ENCODE measurements at regions not wholly inside any gene's neighbourhood (a gene's known extent, or its start where the extent isn't known, plus 50 kb on each side); places are given as distances from the start of the nearest gene placed in this dataset.

DNA sequence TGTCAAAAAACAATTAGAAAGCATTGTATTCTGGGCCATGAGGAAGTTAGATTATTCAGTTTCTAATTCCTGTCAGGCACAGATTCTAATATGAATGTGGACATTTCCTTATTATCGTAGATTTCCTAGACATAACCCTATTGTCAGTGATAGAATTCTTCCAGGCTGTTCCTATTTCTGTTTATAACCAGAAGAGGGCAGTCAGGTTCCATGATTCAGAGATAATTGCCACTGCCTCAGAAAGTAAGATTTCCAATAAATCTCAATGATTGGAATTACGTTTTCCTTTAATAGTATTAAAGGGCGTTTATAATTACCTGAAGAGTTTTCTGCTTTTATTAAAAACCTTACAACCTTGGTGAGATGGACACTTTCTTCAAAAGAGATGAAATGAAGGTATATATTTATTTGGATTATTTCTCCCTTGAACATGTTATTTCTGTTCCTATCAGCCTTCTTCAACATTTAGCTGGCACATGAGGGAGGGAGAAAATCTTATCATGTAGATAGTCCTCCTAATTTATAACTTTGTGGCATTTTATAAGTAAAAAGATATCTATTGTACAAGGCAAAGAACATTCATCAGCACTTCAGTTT lies 439.2 kb downstream of the MCTP2 start:
- DNase-seq (ENCODE audit: low spot score) = peak; percentile 57
- in situ Hi-C loops (cut with HindIII; ENCODE audit: low sequenced_read_pairs) = no loop called here

DNA sequence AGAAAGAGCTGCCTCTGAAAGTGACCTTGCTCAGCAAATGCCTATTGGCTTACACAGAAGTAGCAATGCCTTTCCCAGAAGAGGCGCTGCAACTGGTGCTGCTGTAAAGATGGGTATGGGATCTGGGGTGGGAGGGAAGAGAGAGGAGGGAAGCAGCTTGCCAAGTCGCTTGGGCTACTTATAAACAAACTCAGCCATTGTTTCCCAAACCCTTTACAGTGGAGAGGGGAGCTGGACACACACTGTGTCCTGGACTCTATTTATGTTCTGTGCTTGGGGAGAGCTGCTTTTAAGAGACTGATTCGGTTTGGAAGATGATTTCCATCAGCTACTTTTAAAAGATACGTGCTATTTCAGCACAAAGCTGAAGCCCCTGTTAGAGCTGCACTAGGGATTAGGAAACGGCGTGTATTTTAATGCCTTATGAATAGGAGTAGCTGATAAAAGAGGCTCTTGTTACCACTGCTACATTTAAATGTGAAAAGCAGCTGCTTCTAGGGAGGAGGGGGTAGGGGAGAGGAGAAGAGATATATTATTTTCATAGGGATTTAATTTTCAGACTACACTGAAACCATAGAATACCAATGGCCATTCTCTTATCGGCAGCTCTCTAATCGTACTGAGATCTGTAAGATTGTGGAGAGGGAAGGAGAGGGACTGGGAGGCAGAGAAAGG lies 440.6 kb downstream of the MCTP2 start:
- in situ Hi-C loops (cut with HindIII; ENCODE audit: low sequenced_read_pairs) = no loop called here

DNA sequence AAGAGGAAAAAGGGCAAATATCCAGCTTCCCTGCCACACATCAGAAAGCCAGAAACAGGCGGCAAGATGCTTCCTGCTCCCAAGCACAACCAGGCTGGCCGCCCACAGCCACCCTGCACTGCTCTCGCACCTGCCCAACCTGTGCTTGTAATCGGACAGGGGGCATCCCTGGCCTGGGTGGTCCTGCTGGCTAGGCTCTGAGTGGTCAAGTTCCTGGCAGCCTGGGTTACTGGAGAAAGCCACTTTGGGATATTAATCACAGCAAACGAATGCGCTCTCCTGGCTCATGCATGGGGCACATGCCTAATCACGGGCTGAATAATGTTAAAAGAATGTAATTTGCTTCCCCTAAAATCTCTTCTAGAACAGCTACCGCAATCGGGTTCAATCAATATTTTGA lies 442.4 kb downstream of the MCTP2 start:
- no peak for DNase-seq (ENCODE audit: low spot score)
- in situ Hi-C loops (cut with HindIII; ENCODE audit: low sequenced_read_pairs) = no loop called here

More for the DNA sequence above, 440.6 kb downstream of the MCTP2 start:
- DNase-seq (ENCODE audit: low spot score) = no peak

DNA sequence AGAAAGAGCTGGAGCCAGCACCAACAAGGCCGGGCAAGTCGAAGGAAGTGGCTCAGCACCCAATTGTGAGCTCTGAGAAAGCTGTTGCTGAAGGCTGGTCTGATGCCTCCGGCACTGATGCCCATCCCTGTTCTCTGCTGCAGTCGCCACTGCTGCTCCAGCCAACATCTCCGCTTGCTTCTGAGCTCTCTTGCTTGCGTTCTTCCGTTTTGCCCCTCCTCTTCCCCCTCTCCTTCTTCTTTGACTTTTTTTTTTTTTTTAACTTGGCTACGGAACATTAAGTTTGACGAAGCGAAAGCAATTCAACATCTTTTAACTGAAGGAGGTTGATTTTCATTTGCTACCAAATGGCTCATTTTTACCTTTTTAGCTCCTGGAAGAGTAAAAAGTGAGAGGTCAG lies 442.9 kb downstream of the MCTP2 start:
- peak; percentile 2 for DNase-seq (ENCODE audit: low spot score)
- in situ Hi-C loops (cut with HindIII; ENCODE audit: low sequenced_read_pairs) = no loop called here

DNA sequence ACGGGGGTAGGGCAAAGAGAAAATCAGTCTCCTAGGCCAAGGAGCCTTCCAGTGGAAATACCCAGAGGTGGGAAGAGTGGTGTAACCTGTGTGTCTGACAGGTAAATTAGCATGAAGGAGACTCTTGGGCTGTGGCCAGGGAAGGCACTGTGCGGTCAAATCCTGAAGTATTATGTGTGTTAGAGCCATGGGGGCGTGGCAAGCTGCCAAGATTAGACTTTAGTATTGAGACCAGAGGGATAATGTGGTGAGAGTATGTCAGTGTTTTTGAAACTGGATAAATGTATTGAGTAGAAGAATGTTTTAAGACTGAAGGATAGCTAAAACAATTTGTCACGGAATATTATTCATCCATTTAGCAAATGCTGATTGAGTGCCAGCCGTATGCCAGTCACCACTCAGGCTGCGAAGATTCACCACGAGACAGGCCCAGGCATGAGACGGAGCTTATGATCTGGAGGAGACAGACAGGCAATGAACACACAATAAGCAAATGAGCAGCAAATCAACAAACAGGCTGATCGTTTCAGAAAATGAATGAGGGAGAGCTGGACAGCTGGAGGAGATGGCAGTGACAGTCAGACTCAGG lies 445.9 kb downstream of the MCTP2 start:
- in situ Hi-C loops (cut with HindIII; ENCODE audit: low sequenced_read_pairs) = no loop called here
- DNase-seq (ENCODE audit: low spot score) = no peak

DNA sequence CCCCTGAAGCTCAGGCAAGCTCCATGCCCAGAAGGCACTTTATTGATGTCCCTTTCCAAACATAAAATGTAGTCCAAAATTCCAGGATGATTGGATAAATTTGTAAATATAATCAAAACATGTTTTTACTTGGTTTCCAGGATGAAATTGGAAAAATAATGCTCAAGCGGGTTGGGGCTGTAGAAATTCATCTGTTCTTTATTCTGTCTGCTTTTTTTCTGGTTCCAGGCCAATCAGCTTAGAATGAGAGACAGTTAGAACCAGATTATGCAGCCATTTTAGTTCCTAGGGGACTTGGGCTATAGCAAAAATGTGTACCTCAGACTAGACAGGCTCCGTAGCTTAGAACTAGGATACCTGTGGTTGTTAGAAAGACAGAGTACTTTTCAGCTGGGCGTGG lies 450.8 kb downstream of the MCTP2 start:
- in situ Hi-C loops (cut with HindIII; ENCODE audit: low sequenced_read_pairs) = no loop called here
- no peak for DNase-seq (ENCODE audit: low spot score)

DNA sequence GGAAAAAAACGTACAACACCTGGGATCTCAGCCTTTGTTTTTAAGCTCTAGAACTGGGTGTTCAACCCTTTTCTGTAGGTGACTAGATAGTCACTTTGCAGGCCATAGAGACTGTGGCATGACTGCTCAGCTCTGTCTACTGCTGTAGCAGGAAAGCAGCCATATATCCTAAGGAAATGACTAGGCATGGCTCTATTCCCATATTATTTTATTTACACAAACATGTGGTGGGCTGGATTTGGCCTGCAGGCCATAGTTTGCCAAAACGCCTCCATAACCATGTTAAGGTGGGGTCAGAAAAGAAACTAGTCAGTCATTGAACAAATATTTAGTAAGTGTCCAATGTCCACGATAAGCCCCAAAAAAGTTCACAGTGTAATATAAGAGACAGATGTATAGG lies 452.5 kb downstream of the MCTP2 start:
- no peak for DNase-seq (ENCODE audit: low spot score)
- in situ Hi-C loops (cut with HindIII; ENCODE audit: low sequenced_read_pairs) = no loop called here

DNA sequence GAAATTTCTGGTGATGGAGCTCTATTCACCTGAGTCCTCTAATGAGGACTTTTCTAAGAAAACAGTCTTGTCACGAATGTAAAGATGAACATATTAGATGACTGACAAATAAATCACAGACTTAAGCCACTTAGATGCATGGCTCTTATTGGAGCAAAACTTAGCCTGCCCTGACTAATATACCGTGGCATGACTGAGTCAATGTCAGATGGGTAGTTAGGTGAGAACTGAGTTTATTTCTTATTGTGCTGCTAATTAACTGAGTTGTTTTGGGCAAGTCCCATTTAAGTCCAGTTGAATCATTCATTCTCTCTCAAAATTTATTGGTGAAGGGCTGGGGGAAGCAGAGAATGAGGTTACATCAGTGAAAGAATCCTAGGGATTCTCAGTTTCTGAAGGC lies 459.8 kb downstream of the MCTP2 start:
- no peak for DNase-seq (ENCODE audit: low spot score)
- in situ Hi-C loops (cut with HindIII; ENCODE audit: low sequenced_read_pairs) = no loop called here

DNA sequence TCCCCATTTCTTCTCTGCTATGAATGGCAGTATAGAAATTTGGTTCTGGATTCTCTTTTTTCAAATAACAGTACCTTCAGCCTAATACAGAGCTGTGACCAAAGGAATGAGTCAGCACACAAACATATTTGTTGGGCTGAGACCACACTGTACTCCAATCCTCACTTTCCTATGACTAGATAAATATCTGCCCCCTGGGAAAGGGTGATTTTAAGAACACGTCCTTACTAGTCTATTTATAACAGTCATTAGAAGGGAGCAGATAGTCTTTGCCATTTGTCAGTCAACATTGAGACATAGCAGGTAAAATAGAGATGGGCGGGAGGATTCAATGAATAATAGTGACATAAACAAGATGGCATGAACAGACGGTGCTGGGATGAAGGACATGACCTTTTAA lies 461.3 kb downstream of the MCTP2 start:
- DNase-seq (ENCODE audit: low spot score) = no peak
- in situ Hi-C loops (cut with HindIII; ENCODE audit: low sequenced_read_pairs) = no loop called here

DNA sequence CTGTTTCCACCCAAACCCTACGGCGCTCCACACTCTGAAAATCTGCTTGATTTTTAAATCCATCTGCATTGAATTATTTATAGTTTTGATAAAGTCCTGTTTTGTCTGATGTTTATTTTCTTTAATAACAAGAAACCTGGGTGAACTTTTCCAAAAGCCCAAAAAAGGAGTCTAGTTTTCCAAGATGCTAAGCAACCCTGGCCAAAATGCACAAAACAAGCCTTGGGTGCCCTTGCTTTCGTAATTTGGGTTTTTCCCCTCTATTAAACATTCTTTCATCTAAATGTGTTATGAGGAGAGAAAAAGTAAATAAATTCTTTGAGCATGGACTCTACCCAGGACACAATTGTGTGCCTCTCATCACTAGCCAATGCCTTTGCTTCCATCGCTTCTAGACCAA lies 468.9 kb downstream of the MCTP2 start:
- in situ Hi-C loops (cut with HindIII; ENCODE audit: low sequenced_read_pairs) = no loop called here
- DNase-seq (ENCODE audit: low spot score) = no peak

DNA sequence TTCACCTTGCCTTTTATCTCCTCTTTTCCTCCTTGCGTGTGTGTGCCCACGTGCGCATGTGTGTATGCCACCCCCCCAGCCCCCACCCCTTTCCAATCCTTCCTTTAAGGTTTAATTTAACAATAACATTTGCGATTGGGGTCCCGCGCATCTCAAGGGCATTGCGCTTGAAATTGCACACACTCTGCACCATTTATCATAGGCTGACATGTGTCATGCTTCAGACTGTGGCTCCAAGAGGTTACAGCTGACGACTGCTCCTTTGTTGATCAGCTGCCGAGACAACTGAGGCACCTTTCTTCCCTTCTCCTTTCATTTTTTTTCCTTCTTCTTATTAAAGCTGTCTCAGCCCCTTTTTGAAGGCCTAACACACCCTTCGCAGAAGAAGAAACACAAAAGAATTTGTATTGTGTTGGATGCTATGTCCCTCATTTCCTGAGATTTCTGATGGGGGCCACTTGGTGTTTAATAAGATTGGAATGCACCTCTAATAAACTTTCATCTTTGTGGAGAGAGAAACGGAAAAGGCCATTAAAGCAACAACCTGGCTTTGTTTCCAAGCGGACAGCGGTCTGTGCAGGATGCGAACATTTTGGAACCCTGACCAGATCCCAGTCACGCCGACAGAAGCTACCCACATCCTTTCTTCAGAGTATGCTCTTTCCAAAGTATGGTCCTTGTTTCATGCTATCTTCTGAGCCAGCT lies 470.1 kb downstream of the MCTP2 start:
- in situ Hi-C loops (cut with HindIII; ENCODE audit: low sequenced_read_pairs) = no loop called here
- DNase-seq (ENCODE audit: low spot score) = no peak

DNA sequence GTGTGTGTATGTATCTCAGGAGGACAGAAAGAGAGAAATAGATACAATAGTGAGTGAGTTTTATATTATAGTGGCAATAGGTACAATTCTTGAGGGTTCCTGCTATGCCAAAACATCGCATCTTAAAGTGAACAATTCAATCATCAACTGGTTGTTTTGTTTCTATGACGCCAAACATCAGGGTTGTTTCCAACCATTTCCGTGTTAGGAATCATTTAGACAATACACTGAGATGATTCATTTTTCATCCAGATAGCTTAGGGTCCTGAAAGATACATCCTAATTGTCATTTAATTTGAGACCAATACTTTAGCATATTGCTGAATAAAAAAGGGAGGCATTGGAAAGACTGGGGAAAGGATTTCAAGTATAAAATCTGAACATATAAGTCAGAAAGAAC lies 472.2 kb downstream of the MCTP2 start:
- in situ Hi-C loops (cut with HindIII; ENCODE audit: low sequenced_read_pairs) = no loop called here
- no peak for DNase-seq (ENCODE audit: low spot score)

DNA sequence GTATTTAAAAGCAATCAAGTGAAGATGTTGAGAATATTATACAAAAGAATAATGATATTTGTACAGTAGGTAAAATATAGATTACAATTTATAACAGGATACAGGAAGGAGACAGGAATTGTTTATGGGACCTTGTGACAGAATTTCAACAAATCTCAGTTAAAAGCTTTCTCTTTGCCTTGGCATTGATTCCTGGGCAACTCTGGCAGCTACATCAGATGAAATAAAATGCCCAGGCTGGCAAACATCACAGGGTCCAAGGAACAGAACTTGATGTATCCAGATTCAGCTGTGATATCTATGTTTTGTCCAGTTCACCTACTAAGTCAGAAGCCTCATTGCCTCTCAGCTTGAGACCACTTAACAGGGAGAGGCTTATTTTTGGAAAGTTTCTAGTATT lies 473.1 kb downstream of the MCTP2 start:
- in situ Hi-C loops (cut with HindIII; ENCODE audit: low sequenced_read_pairs) = no loop called here
- DNase-seq (ENCODE audit: low spot score) = no peak

DNA sequence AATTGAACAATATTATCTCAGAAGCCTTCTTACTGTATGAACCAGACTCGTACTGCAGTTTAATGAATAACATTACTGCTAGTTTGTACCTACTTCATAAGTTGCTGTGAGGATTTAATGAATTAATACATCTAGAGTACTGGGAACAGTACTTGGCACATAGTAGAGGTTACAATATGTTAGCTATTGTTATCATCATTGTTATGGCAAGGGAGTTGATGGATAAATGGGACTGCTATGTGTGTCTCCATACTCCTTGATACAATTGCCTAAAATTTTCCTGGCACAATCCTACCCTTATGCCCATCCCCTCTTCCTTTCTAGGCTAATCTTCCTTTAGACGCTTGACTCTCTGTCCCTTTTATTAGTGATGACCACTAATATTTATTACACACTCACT lies 473.6 kb downstream of the MCTP2 start:
- in situ Hi-C loops (cut with HindIII; ENCODE audit: low sequenced_read_pairs) = no loop called here

DNA sequence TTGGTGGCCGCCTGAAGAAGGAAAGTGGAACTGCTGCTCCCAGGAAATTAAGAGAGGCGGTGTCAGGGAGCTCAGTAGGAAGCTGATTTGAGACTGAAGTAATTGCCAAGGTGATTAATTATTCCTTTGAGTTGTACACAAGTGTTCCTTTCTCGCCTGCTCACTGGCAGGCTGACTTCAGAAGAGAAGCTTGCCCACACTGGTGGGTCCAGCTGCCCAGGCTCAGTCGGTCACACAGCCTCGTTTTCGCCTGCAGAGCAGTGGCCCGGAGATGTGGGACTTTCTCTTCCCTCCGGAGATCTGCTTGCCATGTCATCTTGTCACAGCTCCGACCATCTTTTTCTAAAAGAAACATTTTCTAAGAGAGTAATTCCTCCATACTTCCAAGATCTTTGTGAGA lies 478.0 kb downstream of the MCTP2 start:
- in situ Hi-C loops (cut with HindIII; ENCODE audit: low sequenced_read_pairs) = no loop called here
- no peak for DNase-seq (ENCODE audit: low spot score)

More for the DNA sequence above, 473.6 kb downstream of the MCTP2 start:
- no peak for DNase-seq (ENCODE audit: low spot score)

DNA sequence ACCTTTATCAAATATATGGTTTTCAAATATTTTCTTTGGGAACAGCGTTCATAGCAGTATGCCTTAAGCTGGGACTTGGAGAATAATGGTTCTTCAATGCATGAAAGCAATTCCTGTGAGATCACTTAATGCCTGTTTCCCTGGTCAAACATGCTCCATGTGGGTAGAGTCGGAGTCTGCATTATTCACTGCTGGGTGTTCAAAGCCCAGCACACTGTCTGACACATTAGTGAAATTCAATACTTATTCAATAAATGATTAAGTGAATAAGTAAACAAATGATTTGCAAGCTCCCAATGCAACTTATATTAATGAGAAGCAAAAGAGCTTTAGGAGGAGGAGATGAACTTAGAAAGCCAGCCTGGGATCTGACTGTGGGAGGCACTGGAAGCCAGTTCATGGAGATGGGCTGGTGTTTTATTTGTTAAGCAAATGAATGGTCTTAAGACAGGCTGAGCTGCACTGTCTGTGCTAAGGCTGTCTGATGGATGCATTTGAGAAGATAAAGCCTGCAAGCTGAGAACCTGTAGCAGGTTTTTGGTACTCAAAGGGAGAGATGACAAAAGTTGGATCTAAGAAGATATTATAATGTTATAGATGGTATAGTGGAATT lies 490.8 kb downstream of the MCTP2 start:
- DNase-seq (ENCODE audit: low spot score) = no peak
- in situ Hi-C loops (cut with HindIII; ENCODE audit: low sequenced_read_pairs) = no loop called here

DNA sequence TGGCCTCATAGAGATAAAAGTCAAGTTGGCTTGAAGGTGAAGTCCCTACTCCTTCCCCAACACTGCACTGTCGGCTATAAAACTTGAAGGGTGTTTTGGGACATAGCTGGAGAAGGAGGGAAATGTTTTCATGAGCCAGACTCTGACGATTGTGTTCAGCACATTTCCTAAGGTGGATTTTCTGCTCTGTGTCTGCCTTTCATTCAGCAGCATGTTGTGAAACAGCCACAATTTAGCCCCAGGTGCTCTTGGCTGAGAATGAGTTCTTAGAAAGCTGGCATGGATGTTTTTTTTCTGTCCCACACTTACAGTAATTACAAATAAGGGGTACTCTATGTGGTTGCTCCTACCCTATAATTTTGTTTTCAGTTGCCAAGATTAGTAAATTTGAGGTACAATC lies 492.4 kb downstream of the MCTP2 start:
- no peak for DNase-seq (ENCODE audit: low spot score)
- in situ Hi-C loops (cut with HindIII; ENCODE audit: low sequenced_read_pairs) = no loop called here

DNA sequence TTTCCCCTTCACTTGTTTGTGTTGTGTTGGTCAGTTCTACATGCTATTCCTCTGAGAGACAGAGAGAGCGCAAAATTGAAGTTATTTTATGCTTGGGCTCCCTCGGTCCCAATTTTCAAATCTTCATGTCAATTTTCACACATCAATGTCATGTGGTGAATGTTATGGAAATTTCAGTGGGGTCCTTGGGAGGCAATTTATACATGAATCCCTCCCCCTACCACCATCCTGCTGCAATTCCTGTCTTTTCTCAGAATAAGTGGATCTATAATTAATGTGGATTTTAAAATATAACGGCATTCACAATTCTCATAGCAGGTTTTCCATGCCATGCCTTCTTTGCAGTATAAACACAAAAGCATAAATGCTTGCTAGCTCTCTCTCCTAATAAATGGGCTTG lies 499.9 kb downstream of the MCTP2 start:
- in situ Hi-C loops (cut with HindIII; ENCODE audit: low sequenced_read_pairs) = no loop called here
- DNase-seq (ENCODE audit: low spot score) = no peak

DNA sequence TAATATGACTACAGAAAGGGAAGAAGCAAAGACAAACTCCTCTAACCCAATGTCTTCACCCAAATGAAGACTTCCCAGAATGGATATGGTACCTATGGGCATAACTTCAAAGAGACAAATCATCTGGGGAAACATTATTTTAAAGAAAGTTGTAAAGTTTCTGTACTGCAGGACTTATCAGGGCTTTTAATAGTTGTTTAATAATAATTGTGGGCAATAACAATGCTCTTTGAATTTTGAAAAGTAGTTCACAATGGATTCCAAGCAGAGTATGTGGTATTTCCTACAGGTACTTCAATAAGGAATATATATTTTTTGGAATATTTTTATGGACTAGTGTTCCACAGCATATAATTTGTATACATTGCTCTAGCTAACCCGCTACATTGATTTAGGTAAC lies 503.1 kb downstream of the MCTP2 start:
- no peak for DNase-seq (ENCODE audit: low spot score)
- in situ Hi-C loops (cut with HindIII; ENCODE audit: low sequenced_read_pairs) = no loop called here

DNA sequence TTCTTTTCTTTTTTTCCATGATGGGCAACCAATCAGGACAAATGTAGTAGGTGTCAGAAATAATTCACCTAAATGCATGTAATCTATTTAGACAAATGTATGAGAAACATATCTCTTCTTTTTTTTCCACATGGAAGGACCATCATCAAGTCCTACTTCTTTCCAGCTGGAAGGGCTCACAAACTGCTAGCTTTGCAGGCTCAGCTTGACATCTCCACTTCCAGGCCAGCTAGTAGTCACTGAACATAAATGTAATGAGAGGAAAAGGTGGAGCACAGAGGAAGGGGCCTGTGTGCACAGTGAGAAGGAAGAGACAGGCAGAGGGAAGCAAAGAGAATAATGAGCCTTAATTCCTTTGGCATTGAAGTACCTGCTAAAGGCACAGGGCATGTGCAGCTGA lies 504.9 kb downstream of the MCTP2 start:
- in situ Hi-C loops (cut with HindIII; ENCODE audit: low sequenced_read_pairs) = no loop called here
- DNase-seq (ENCODE audit: low spot score) = no peak

Measured in G401 (cell line).